AG09319 (cell line): ENCODE measurements at regions not wholly inside any gene's neighbourhood (a gene's known extent, or its start where the extent isn't known, plus 50 kb on each side); places are given as distances from the start of the nearest gene placed in this dataset.

Source experiments
- DNase-seq: peaks from one replicate; pipeline ENCODE4 v3.0.0-alpha.2; 2010; ENCODE audit warnings: low read depth; ENCODE audit errors: extremely low read depth
- CTCF ChIP-seq: IDR thresholded peaks from 2 replicates; pipeline ENCODE4 v1.5.1; 2011; ENCODE audit warnings: low read depth, mild to moderate bottlenecking, inconsistent platforms, low read length, moderate library complexity

GRCh38 chr16:85430523-85431421 lies 182.3 kb upstream of the GSE1 start:
- no peak for DNase-seq
- no peak for TF ChIP-seq CTCF

- TF ChIP-seq CTCF, result no peak
- DNase-seq, result no peak
Measured at GRCh38 chr16:85431431-85432124, 181.5 kb upstream of the GSE1 start.

- no peak for TF ChIP-seq CTCF
- DNase-seq, result no peak
Measured at GRCh38 chr16:85432606-85433005, 180.5 kb upstream of the GSE1 start.

- no peak for DNase-seq
- TF ChIP-seq CTCF, result no peak
Measured at GRCh38 chr16:85433477-85433876, 179.6 kb upstream of the GSE1 start.

GRCh38 chr16:85435286-85435685 lies 177.8 kb upstream of the GSE1 start:
- no peak for TF ChIP-seq CTCF
- no peak for DNase-seq

- no peak for TF ChIP-seq CTCF
- no peak for DNase-seq
Measured at GRCh38 chr16:85435700-85436099, 177.4 kb upstream of the GSE1 start.

- DNase-seq, result no peak
- no peak for TF ChIP-seq CTCF
Measured at GRCh38 chr16:85436207-85436606, 176.9 kb upstream of the GSE1 start.
